A673 (cell line): ENCODE measurements at regions not wholly inside any gene's neighbourhood (a gene's known extent, or its start where the extent isn't known, plus 50 kb on each side); places are given as distances from the start of the nearest gene placed in this dataset.

Source experiments
- EZH2 ChIP-seq: fragments of 200-600 bp; sonication (generic); IDR thresholded peaks from 2 replicates; pipeline ENCODE4 v1.6.1; 2017; ENCODE audit warnings: borderline replicate concordance, low read depth, mild to moderate bottlenecking, mixed read lengths, antibody characterized with exemption, low read length; ENCODE audit not compliant: poor library complexity, severe bottlenecking
- TF ChIP-seq, protein P1 (sequence below): fragments of 300-800, 200-600 bp; sonication (generic); conservative IDR thresholded peaks from 2 replicates; pipeline ENCODE4 v1.5.1; 2017; ENCODE audit warnings: low read depth, mild to moderate bottlenecking, antibody characterized with exemption, low read length, moderate library complexity, mixed read lengths

DNA sequence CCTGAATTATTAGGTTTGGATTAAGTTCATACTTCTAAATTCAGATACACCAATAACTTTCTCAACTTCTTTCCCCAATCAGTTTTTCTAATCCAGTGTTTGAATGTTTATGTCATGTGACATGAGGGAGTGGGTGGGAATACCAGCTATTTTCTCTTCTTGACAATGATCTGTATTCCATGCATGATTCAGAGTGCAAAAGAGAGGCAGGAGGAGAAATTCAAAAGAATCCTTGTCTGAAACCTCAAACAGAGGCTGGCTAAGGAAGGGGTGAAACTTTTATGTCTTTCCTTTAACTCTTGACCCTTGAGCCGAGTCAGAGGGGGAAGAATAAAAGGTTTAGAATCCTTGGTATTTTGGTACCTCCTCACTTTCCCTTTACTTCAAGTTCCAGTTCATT lies 544.7 kb downstream of the SPRY1 start:
- TF ChIP-seq, protein P1, sequence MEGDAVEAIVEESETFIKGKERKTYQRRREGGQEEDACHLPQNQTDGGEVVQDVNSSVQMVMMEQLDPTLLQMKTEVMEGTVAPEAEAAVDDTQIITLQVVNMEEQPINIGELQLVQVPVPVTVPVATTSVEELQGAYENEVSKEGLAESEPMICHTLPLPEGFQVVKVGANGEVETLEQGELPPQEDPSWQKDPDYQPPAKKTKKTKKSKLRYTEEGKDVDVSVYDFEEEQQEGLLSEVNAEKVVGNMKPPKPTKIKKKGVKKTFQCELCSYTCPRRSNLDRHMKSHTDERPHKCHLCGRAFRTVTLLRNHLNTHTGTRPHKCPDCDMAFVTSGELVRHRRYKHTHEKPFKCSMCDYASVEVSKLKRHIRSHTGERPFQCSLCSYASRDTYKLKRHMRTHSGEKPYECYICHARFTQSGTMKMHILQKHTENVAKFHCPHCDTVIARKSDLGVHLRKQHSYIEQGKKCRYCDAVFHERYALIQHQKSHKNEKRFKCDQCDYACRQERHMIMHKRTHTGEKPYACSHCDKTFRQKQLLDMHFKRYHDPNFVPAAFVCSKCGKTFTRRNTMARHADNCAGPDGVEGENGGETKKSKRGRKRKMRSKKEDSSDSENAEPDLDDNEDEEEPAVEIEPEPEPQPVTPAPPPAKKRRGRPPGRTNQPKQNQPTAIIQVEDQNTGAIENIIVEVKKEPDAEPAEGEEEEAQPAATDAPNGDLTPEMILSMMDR = no peak
- TF ChIP-seq EZH2 = no peak
